Activated CD8-positive, alpha-beta T cell treated with anti-CD3 and anti-CD28 coated beads for 36 hours (primary cell): ENCODE measurements at regions not wholly inside any gene's neighbourhood (a gene's known extent, or its start where the extent isn't known, plus 50 kb on each side); places are given as distances from the start of the nearest gene placed in this dataset.

Experiments used
- ATAC-seq: fragments of 200-7000 bp; cut with Tn5 transposase; one replicate; pipeline ENCODE4 v1.10.0; 2021; ENCODE audit warnings: mild to moderate bottlenecking, moderate library complexity
- CTCF ChIA-PET: fragments of 350-600 bp; sonication (Branson Sonifier 250); formaldehyde crosslinking; loops from one replicate; lab custom pipeline; 2021; ENCODE audit warnings: antibody characterized with exemption; lab: Charles Lee
- POLR2A ChIA-PET: fragments of 350-600 bp; sonication (Branson Sonifier 250); formaldehyde crosslinking; loops from one replicate; lab custom pipeline; 2021; ENCODE audit warnings: antibody characterized with exemption; lab: Charles Lee
- DNase-seq: peaks from one replicate; pipeline ENCODE4 v3.0.0-alpha.2; 2020
- H3K27ac Mint-ChIP-seq: one replicate; pipeline ENCODE4 v1.8.0; 2021; ENCODE audit warnings: mild to moderate bottlenecking, mixed read lengths
- H3K27me3 Mint-ChIP-seq: one replicate; pipeline ENCODE4 v1.8.0; 2021; ENCODE audit warnings: mixed read lengths
- H3K36me3 Mint-ChIP-seq: one replicate; pipeline ENCODE4 v1.8.0; 2021; ENCODE audit warnings: low read depth, mixed read lengths
- H3K4me1 Mint-ChIP-seq: one replicate; pipeline ENCODE4 v1.8.0; 2021; ENCODE audit warnings: low read depth, mixed read lengths
- H3K4me3 Mint-ChIP-seq: one replicate; pipeline ENCODE4 v1.8.0; 2021; ENCODE audit warnings: mild to moderate bottlenecking, moderate library complexity, mixed read lengths
- H3K9me3 Mint-ChIP-seq: one replicate; pipeline ENCODE4 v1.8.0; 2021; ENCODE audit warnings: mixed read lengths
- CTCF ChIP-seq: fragments of 200-600 bp; IDR thresholded peaks from one replicate; pipeline ENCODE4 v1.8.0; 2022; ENCODE audit warnings: antibody characterized with exemption, mild to moderate bottlenecking
- intact Hi-C: fragments of 100-400 bp; cut with micrococcal nuclease; formaldehyde crosslinking; loops from one replicate; pipeline ENCODE4 v1.10.0; 2022

GRCh38 chr6:121499666-121500065, 64.2 kb downstream of the GJA1 start:
- Mint-ChIP-seq H3K27ac (no peak overlapping the region), H3K4me3 (no peak overlapping the region), H3K36me3 (no peaks in the 10 kb centered on the region), H3K27me3 (no peaks in the 10 kb centered on the region), H3K4me1 (peaks cover 7% of the 10 kb centered on the region), H3K9me3 (no peaks in the 10 kb centered on the region)
- no peak for TF ChIP-seq CTCF
- DNase-seq (no peak), ATAC-seq (no peak)
- POLR2A ChIA-PET, result no interaction called here
- intact Hi-C loops, result no loop called here
- CTCF ChIA-PET, result no interaction called here

- DNase-seq (no peak), ATAC-seq (no peak)
- Mint-ChIP-seq H3K4me1 (peaks cover 7% of the 10 kb centered on the region), H3K9me3 (no peaks in the 10 kb centered on the region), H3K27ac (no peak overlapping the region), H3K36me3 (no peaks in the 10 kb centered on the region), H3K4me3 (no peak overlapping the region), H3K27me3 (no peaks in the 10 kb centered on the region)
- ChIA-PET POLR2A (no interaction called here), CTCF (no interaction called here)
- no peak for TF ChIP-seq CTCF
- intact Hi-C loops, result no loop called here
Observed at GRCh38 chr6:121503589-121503991, 68.1 kb downstream of the GJA1 start.

GRCh38 chr6:121504227-121504626, 68.8 kb downstream of the GJA1 start:
- ChIA-PET CTCF (interaction anchor here (0.7 kb wide), 1 partner anchor 1026 kb away, joined by 3 read pairs; no protein-coding TSS in a partner anchor), POLR2A (no interaction called here)
- TF ChIP-seq CTCF, result no peak
- no peak overlapping the region for H3K27ac Mint-ChIP-seq
- intact Hi-C loops, result no loop called here
- H3K4me3 Mint-ChIP-seq, result no peak overlapping the region
- H3K36me3 Mint-ChIP-seq, result no peaks in the 10 kb centered on the region
- ATAC-seq, result peak; percentile 70
- no peak for DNase-seq
- peaks cover 7% of the 10 kb centered on the region for H3K4me1 Mint-ChIP-seq
- no peaks in the 10 kb centered on the region for H3K9me3 Mint-ChIP-seq
- no peaks in the 10 kb centered on the region for H3K27me3 Mint-ChIP-seq

- H3K36me3 Mint-ChIP-seq, result no peaks in the 10 kb centered on the region
- H3K27ac Mint-ChIP-seq, result no peak overlapping the region
- TF ChIP-seq CTCF, result no peak
- no peak overlapping the region for H3K4me3 Mint-ChIP-seq
- H3K4me1 Mint-ChIP-seq, result peaks cover 7% of the 10 kb centered on the region
- intact Hi-C loops, result no loop called here
- ATAC-seq (no peak), DNase-seq (no peak)
- H3K27me3 Mint-ChIP-seq, result no peaks in the 10 kb centered on the region
- H3K9me3 Mint-ChIP-seq, result no peaks in the 10 kb centered on the region
- ChIA-PET CTCF (no interaction called here), POLR2A (interaction anchor here (0.6 kb wide), 1 partner anchor 213 kb away, joined by 3 read pairs; no protein-coding TSS in a partner anchor)
Observed at GRCh38 chr6:121505284-121505683, 69.8 kb downstream of the GJA1 start.

GRCh38 chr6:121506761-121507754, 71.6 kb downstream of the GJA1 start:
- no peak for DNase-seq
- TF ChIP-seq CTCF, result no peak
- Mint-ChIP-seq H3K9me3 (no peaks in the 10 kb centered on the region), H3K4me3 (no peak overlapping the region), H3K36me3 (no peaks in the 10 kb centered on the region), H3K27me3 (no peaks in the 10 kb centered on the region), H3K4me1 (peaks cover 7% of the 10 kb centered on the region), H3K27ac (no peak overlapping the region)
- POLR2A ChIA-PET, result no interaction called here
- CTCF ChIA-PET, result no interaction called here
- no peak for ATAC-seq
- intact Hi-C loops, result no loop called here
